ENCODE measurements at regions not wholly inside any gene's neighbourhood (a gene's known extent, or its start where the extent isn't known, plus 50 kb on each side); places are given as distances from the start of the nearest gene placed in this dataset.

GRCh38 chr1:78779831-78780230 is 130.2 kb downstream of the IFI44 start:
- Histone ChIP-seq H3K27me3 (ENCODE audit: control insufficient read depth in 2 of 2, insufficient read depth in 2 of 2, low read length in 2 of 2) (no peaks in the 10 kb centered on the region), H2AFZ (ENCODE audit: low read depth, low read length) (no peak overlapping the region), H3K4me1 (replicated peaks in 1 of 2; ENCODE audit: control insufficient read depth in 2 of 2, insufficient read depth in 2 of 2, low read length in 2 of 2) (no peaks in the 10 kb centered on the region), H3K27ac (ENCODE audit: extremely low read depth, low read depth, low read length) (no peak overlapping the region), H4K20me1 (replicated peaks; ENCODE audit: control insufficient read depth, insufficient read depth, low read length) (no peaks in the 10 kb centered on the region), H3K36me3 (ENCODE audit: control insufficient read depth, insufficient read depth, low read length) (no peaks in the 10 kb centered on the region), H3K9me1 (ENCODE audit: control insufficient read depth, insufficient read depth, low read length) (no peaks in the 10 kb centered on the region), H3K4me3 (no peak overlapping the region), H3K79me2 (ENCODE audit: control insufficient read depth, insufficient read depth, low read length) (no peaks in the 10 kb centered on the region), H3K9ac (ENCODE audit: insufficient read depth in 1 of 2, low read depth in 2 of 2, low read length in 2 of 2) (no peak overlapping the region), H3K4me2 (ENCODE audit: insufficient read depth, low read length) (no peak overlapping the region), H3K9me3 (replicated peaks; ENCODE audit: control insufficient read depth, insufficient read depth, low read depth, low read length) (0 out of 2 replicates have a peak, but pooled peaks cover 2% of the 10 kb centered on the region)
- TF ChIP-seq ETV6 (IDR thresholded peaks at IDR 0.05; ENCODE audit: borderline replicate concordance in 1 of 2, low read depth in 2 of 2, low read length in 1 of 2) (no peak), ETV6 (CRISPR knock-in tag; IDR thresholded peaks at IDR 0.05; ENCODE audit: borderline replicate concordance) (no peak), PHB2 (IDR thresholded peaks at IDR 0.05; ENCODE audit: low read depth) (no peak), PRDM10 (IDR thresholded peaks at IDR 0.05; ENCODE audit: partially characterized antibody) (no peak), U2AF1 (optimal IDR thresholded peaks at IDR 0.05; ENCODE audit: low read depth, low read length) (no peak), HDAC3 (IDR thresholded peaks at IDR 0.05; ENCODE audit: borderline replicate concordance, partially characterized antibody) (no peak)
- 0% methylated on average over 2 of the region's 2 CpGs for WGBS (ENCODE audit: insufficient coverage, low coverage, missing lambda C conversion rate)
- DNase-seq (ENCODE audit: extremely low read depth in 1 of 4, low spot score in 3 of 4) (no peak), ATAC-seq (no peak), FAIRE-seq (no peak)
- no TSS peak for BruUV-seq (replicated peaks)
- ChIA-PET CTCF (ENCODE audit: low intra/inter-chr PET ratio) (no interaction called here), POLR2A (no interaction called here)
- in situ Hi-C loops (cut with MboI) (no loop called here), intact Hi-C loops (cut with micrococcal nuclease) (no loop called here)
